GM13977 (cell line): ENCODE measurements at regions not wholly inside any gene's neighbourhood (a gene's known extent, or its start where the extent isn't known, plus 50 kb on each side); places are given as distances from the start of the nearest gene placed in this dataset.

Experiments used
- DNase-seq: peaks from one replicate; pipeline ENCODE4 v3.0.0; 2012; ENCODE audit warnings: low spot score
- CTCF ChIP-seq: IDR thresholded peaks from 2 replicates; pipeline ENCODE4 v1.5.1; 2012; ENCODE audit warnings: mild to moderate bottlenecking, control low read depth; ENCODE audit not compliant: insufficient read depth; ENCODE audit errors: extremely low read depth, missing control alignments
- in situ Hi-C: fragments of 300-500 bp; cut with MboI; formaldehyde crosslinking; loops from one replicate; pipeline ENCODE4 v1.12.0; 2022; ENCODE audit warnings: low sequenced_read_pairs, low pct_unique_long_range_greater_than_20kb, mixed read lengths, inconsistent platforms; ENCODE audit not compliant: unreplicated experiment

GRCh38 chr13:103178986-103179943 lies 113.0 kb upstream of the SLC10A2 start:
- no peak for TF ChIP-seq CTCF

GRCh38 chr13:103174966-103175365 lies 108.7 kb upstream of the SLC10A2 start:
- TF ChIP-seq CTCF: no peak
- no peak for DNase-seq
- in situ Hi-C loops: no loop called here

More at GRCh38 chr13:103178986-103179943, 113.0 kb upstream of the SLC10A2 start:
- in situ Hi-C loops: no loop called here
- no peak for DNase-seq

GRCh38 chr13:103168901-103169508 lies 102.8 kb upstream of the SLC10A2 start:
- TF ChIP-seq CTCF: no peak
- in situ Hi-C loops: no loop called here
- DNase-seq: no peak

- in situ Hi-C loops: no loop called here
- no peak for TF ChIP-seq CTCF
- DNase-seq: no peak
These were observed 98.0 kb upstream of the SLC10A2 start for GRCh38 chr13:103164251-103164650.

- in situ Hi-C loops: no loop called here
- DNase-seq: no peak
- no peak for TF ChIP-seq CTCF
These were observed 95.3 kb upstream of the SLC10A2 start for GRCh38 chr13:103161476-103161875.

- no peak for TF ChIP-seq CTCF
- in situ Hi-C loops: no loop called here
- no peak for DNase-seq
These were observed 91.4 kb upstream of the SLC10A2 start for GRCh38 chr13:103157434-103158145.
